HG03469 (cell line): ENCODE measurements at regions not wholly inside any gene's neighbourhood (a gene's known extent, or its start where the extent isn't known, plus 50 kb on each side); places are given as distances from the start of the nearest gene placed in this dataset.
"Not testable (repeated sequence)": the region's sequence is repeated elsewhere in the genome, so short reads cannot be mapped to it uniquely, and the experiment has no call there.

Source experiments
- ATAC-seq: cut with Tn5 transposase; IDR thresholded peaks from one replicate; pipeline ENCODE4 v1.9.1; 2021; ENCODE audit warnings: mild to moderate bottlenecking, moderate library complexity, moderate number of reproducible peaks; ENCODE audit not compliant: unreplicated experiment

GRCh38 chr7:47191316-47191715 lies 390.6 kb downstream of the TNS3 start:
- ATAC-seq: no peak

GRCh38 chr7:47190462-47190861 lies 391.4 kb downstream of the TNS3 start:
- no peak for ATAC-seq

GRCh38 chr7:47188653-47189315 lies 393.1 kb downstream of the TNS3 start:
- no peak for ATAC-seq

- ATAC-seq: no peak
Observed at GRCh38 chr7:47188136-47188535, 393.8 kb downstream of the TNS3 start.

GRCh38 chr7:47186316-47186715 lies 395.6 kb downstream of the TNS3 start:
- ATAC-seq: peak; percentile 80

- ATAC-seq: no peak
Observed at GRCh38 chr7:47185839-47186238, 396.1 kb downstream of the TNS3 start.

GRCh38 chr7:47185170-47185569 lies 396.7 kb downstream of the TNS3 start:
- no peak for ATAC-seq

- no peak for ATAC-seq
Observed at GRCh38 chr7:47183862-47184590, 397.9 kb downstream of the TNS3 start.

GRCh38 chr7:47181746-47182361 lies 400.1 kb downstream of the TNS3 start:
- ATAC-seq: no peak

GRCh38 chr7:47180516-47180826 lies 401.4 kb downstream of the TNS3 start:
- ATAC-seq: no peak

GRCh38 chr7:47179812-47180515 lies 401.9 kb downstream of the TNS3 start:
- ATAC-seq: no peak

- ATAC-seq: not testable (repeated sequence)
Observed at GRCh38 chr7:47172602-47173539, 409.0 kb downstream of the TNS3 start.

GRCh38 chr7:47170516-47170915 lies 411.4 kb downstream of the TNS3 start:
- ATAC-seq: no peak

GRCh38 chr7:47154791-47155190 lies 427.1 kb downstream of the TNS3 start:
- no peak for ATAC-seq

- ATAC-seq: no peak
Observed at GRCh38 chr7:47153576-47153975, 428.3 kb downstream of the TNS3 start.

GRCh38 chr7:47153058-47153457 lies 428.9 kb downstream of the TNS3 start:
- ATAC-seq: no peak

GRCh38 chr7:47152307-47152706 lies 429.6 kb downstream of the TNS3 start:
- ATAC-seq: no peak

GRCh38 chr7:47150497-47151260 lies 431.2 kb downstream of the TNS3 start:
- no peak for ATAC-seq

GRCh38 chr7:47149971-47150370 lies 431.9 kb downstream of the TNS3 start:
- ATAC-seq: no peak
